A549 (cell line): ENCODE measurements at regions not wholly inside any gene's neighbourhood (a gene's known extent, or its start where the extent isn't known, plus 50 kb on each side); places are given as distances from the start of the nearest gene placed in this dataset.

Source experiments
- ATAC-seq, 2 experiments: fragments of 200-7000 bp in 1 of 2; fragments of >200 bp in 1 of 2; cut with Nextera tagmentation in 1 of 2; cut with Tn5 transposase in 1 of 2; 3 replicates each; pipeline versions ENCODE4 v1.8.0 to v1.9.1; 2018 to 2020; ENCODE audit warnings: mild to moderate bottlenecking in 1 of 2, moderate library complexity in 1 of 2
- CTCF ChIA-PET: fragments of 300-600 bp; sonication (Branson Sonifier 250); formaldehyde crosslinking; extraction: SDS; loops from one replicate; lab custom pipeline; 2021; ENCODE audit warnings: antibody characterized with exemption, inconsistent platforms; lab: Yijun Ruan, JAX
- POLR2A ChIA-PET: fragments of 350-600 bp; formaldehyde crosslinking; extraction: SDS; loops from one replicate; lab custom pipeline; 2021; ENCODE audit warnings: antibody characterized with exemption, inconsistent platforms; lab: Yijun Ruan, JAX
- DNase-seq, 2 experiments: peaks; one replicate each; pipeline versions ENCODE4 v3.0.0 to v3.0.0-alpha.2; 2011 to 2016; ENCODE audit warnings: low read depth in 1 of 2, low spot score in 1 of 2
- FAIRE-seq: peaks from 2 replicates; lab custom pipeline; 2011; peaks lifted over from hg19 to GRCh38; lab: Jason Lieb, UNC
- H3K27ac ChIP-seq, 2 experiments: fragments of >200 bp; sonication (Bioruptor Twin); formaldehyde crosslinking; 3 replicates each; pipeline ENCODE4 v1.5.1; 2016 to 2017
- H3K4me1 ChIP-seq: fragments of >200 bp; sonication (Bioruptor Twin); formaldehyde crosslinking; 3 replicates; pipeline ENCODE4 v1.6.1; 2016
- H3K4me2 ChIP-seq: fragments of >200 bp; sonication (Bioruptor Twin); formaldehyde crosslinking; 3 replicates; pipeline ENCODE4 v1.6.1; 2016
- H3K4me3 ChIP-seq: fragments of >200 bp; sonication (Bioruptor Twin); formaldehyde crosslinking; 3 replicates; pipeline ENCODE4 v1.5.1; 2016
- H3K9me3 ChIP-seq: fragments of >200 bp; sonication (Bioruptor Twin); formaldehyde crosslinking; 3 replicates; pipeline ENCODE4 v1.6.1; 2016
- CEBPB ChIP-seq, 2 experiments: fragments of >200 bp in 1 of 2; sonication (Bioruptor Twin) in 1 of 2; formaldehyde crosslinking in 1 of 2; IDR thresholded peaks; 2 replicates each; pipeline ENCODE4 v1.6.1; 2012 to 2016
- CHD4 ChIP-seq: fragments of 200-600 bp; sonication (generic); IDR thresholded peaks from 2 replicates; pipeline ENCODE4 v1.6.1; 2016; ENCODE audit warnings: antibody characterized with exemption, mild to moderate bottlenecking, borderline replicate concordance
- E2F6 ChIP-seq: IDR thresholded peaks from 2 replicates; pipeline ENCODE4 v1.6.1; 2012; ENCODE audit warnings: low read depth, borderline replicate concordance
- EHF ChIP-seq: fragments of 250-450 bp; sonication (Bioruptor Pico); IDR thresholded peaks from 2 replicates; pipeline ENCODE4 v1.5.0; 2020; ENCODE audit warnings: mild to moderate bottlenecking
- EHMT2 ChIP-seq: fragments of 200-600 bp; sonication (generic); IDR thresholded peaks from 2 replicates; pipeline ENCODE4 v1.6.1; 2016; ENCODE audit warnings: antibody characterized with exemption, low read depth, mild to moderate bottlenecking, moderate library complexity
- EP300 ChIP-seq, 2 experiments: fragments of >200 bp; sonication (Bioruptor Twin); formaldehyde crosslinking; IDR thresholded peaks; 2 replicates in 1 of 2; 3 replicates in 1 of 2; pipeline ENCODE4 v1.6.1; 2016 to 2017
- ESRRA ChIP-seq: fragments of 150-350 bp; IDR thresholded peaks from 2 replicates; pipeline ENCODE4 v1.6.1; 2014; ENCODE audit warnings: mild to moderate bottlenecking, low read length, borderline replicate concordance
- GATA3 ChIP-seq: IDR thresholded peaks from 2 replicates; pipeline ENCODE4 v1.6.1; 2012; ENCODE audit warnings: borderline replicate concordance
- HES2 ChIP-seq: fragments of >200 bp; sonication (Bioruptor Twin); formaldehyde crosslinking; IDR thresholded peaks from 2 replicates; pipeline ENCODE4 v1.6.1; 2016
- HEYL ChIP-seq: fragments of 250-450 bp; sonication (Bioruptor Pico); IDR thresholded peaks from 2 replicates; pipeline ENCODE4 v1.8.0; 2021; ENCODE audit warnings: mild to moderate bottlenecking, moderate library complexity
- HOXB13 ChIP-seq: fragments of 250-450 bp; sonication (Bioruptor Pico); IDR thresholded peaks from 2 replicates; pipeline ENCODE4 v1.5.0; 2020; ENCODE audit warnings: low read depth, mild to moderate bottlenecking, moderate library complexity
- HOXB5 ChIP-seq: fragments of 250-450 bp; sonication (Bioruptor Pico); IDR thresholded peaks from 2 replicates; pipeline ENCODE4 v1.5.0; 2020; ENCODE audit warnings: mild to moderate bottlenecking, moderate library complexity
- KDM1A ChIP-seq: fragments of 200-600 bp; sonication (generic); IDR thresholded peaks from 2 replicates; pipeline ENCODE4 v1.6.1; 2016; ENCODE audit warnings: low read depth, mild to moderate bottlenecking
- MAFK ChIP-seq: fragments of 450-650 bp; IDR thresholded peaks from 2 replicates; pipeline ENCODE4 v1.6.1; 2014; ENCODE audit not compliant: partially characterized antibody
- MYC ChIP-seq: IDR thresholded peaks from 2 replicates; pipeline ENCODE4 v1.6.1; 2012; ENCODE audit warnings: mild to moderate bottlenecking, inconsistent platforms, low read length, improper control_type of control experiment, borderline replicate concordance
- NFE2L2 ChIP-seq: fragments of 150-350 bp; conservative IDR thresholded peaks from 2 replicates; pipeline ENCODE4 v1.6.1; 2014; ENCODE audit warnings: low read length
- NPAS2 ChIP-seq: fragments of 250-450 bp; sonication (Bioruptor Pico); IDR thresholded peaks from 2 replicates; pipeline ENCODE4 v1.8.0; 2022; ENCODE audit warnings: mild to moderate bottlenecking, moderate library complexity, borderline replicate concordance
- NR3C1 ChIP-seq: fragments of >200 bp; sonication (Bioruptor Twin); formaldehyde crosslinking; IDR thresholded peaks from 3 replicates; pipeline ENCODE4 v1.6.1; 2017
- POLR2A ChIP-seq: IDR thresholded peaks from 2 replicates; pipeline ENCODE4 v1.6.1; 2012; ENCODE audit warnings: mild to moderate bottlenecking, low read length
- POLR2AphosphoS2 ChIP-seq: conservative IDR thresholded peaks from 2 replicates; pipeline ENCODE4 v1.6.1; 2012; ENCODE audit warnings: low read length, improper control_type of control experiment, inconsistent platforms
- RAD21 ChIP-seq, 2 experiments: fragments of >200 bp in 1 of 2; sonication (Bioruptor Twin) in 1 of 2; formaldehyde crosslinking in 1 of 2; IDR thresholded peaks in 1 of 2; conservative IDR thresholded peaks in 1 of 2; 2 replicates in 1 of 2; 3 replicates in 1 of 2; pipeline ENCODE4 v1.6.1; 2012 to 2018; ENCODE audit warnings: inconsistent platforms in 1 of 2
- RCOR1 ChIP-seq: fragments of 150-350 bp; IDR thresholded peaks from 2 replicates; pipeline ENCODE4 v1.6.1; 2014; ENCODE audit warnings: antibody characterized with exemption, low read length, low read depth
- TP53 ChIP-seq: fragments of 250-450 bp; sonication (Bioruptor Pico); IDR thresholded peaks from 2 replicates; pipeline ENCODE4 v1.5.0; 2021; ENCODE audit warnings: mild to moderate bottlenecking, moderate library complexity
- ZFP36 ChIP-seq: fragments of 450-650 bp; IDR thresholded peaks from 2 replicates; pipeline ENCODE4 v1.6.1; 2014; ENCODE audit warnings: borderline replicate concordance; ENCODE audit not compliant: partially characterized antibody
- ZNF302 ChIP-seq: fragments of 250-450 bp; sonication (Bioruptor Pico); IDR thresholded peaks from 2 replicates; pipeline ENCODE4 v1.9.0; 2021; ENCODE audit warnings: inconsistent platforms, mild to moderate bottlenecking, moderate library complexity
- WGBS: methylation state at CpG from one replicate; pipeline ENCODE4 v1.1.6; 2017; ENCODE audit errors: missing lambda C conversion rate; 5-methylcytosine and 5-hydroxymethylcytosine counted together
- TF ChIP-seq, protein P1 (sequence below): IDR thresholded peaks from 2 replicates; pipeline ENCODE4 v1.6.1; 2012
- TF ChIP-seq, protein P2 (sequence below): fragments of 150-350 bp; IDR thresholded peaks from 2 replicates; pipeline ENCODE4 v1.6.1; 2014; ENCODE audit warnings: low read depth, mild to moderate bottlenecking, low read length
- TF ChIP-seq, protein P3 (sequence below): fragments of 250-450 bp; sonication (Bioruptor Pico); IDR thresholded peaks from 2 replicates; pipeline ENCODE4 v1.5.0; 2021; ENCODE audit warnings: mild to moderate bottlenecking, moderate library complexity, borderline replicate concordance
- TF ChIP-seq, protein P4 (sequence below): fragments of >200 bp; sonication (Bioruptor Twin); formaldehyde crosslinking; IDR thresholded peaks from 3 replicates; pipeline ENCODE4 v1.5.1; 2016

DNA sequence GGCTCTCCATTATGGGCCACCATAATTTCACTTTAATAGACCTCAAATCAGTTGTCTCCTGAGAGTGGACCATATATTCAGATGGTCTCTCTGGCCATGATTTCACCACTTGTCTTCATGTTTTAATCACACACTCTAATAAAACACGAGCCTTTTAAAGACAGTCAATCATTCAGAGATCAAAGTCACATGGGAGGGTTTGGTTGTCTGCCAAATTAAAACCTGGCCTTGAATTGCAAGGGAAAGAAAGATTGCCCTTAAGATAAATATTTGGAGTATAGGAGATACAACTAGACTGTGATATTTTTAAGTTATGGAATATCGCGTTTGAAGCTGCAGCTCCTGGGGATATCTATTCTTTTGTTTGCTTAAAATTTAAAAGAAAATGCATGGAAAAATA, 377.8 kb upstream of the DDX18 start:
- POLR2A ChIA-PET, result no interaction called here
- Histone ChIP-seq H3K9me3 (no peaks in the 10 kb centered on the region), H3K27ac (no peak overlapping the region), H3K4me2 (no peak overlapping the region), H3K4me1 (no peaks in the 10 kb centered on the region), H3K4me3 (no peak overlapping the region)
- TF ChIP-seq, protein P1, sequence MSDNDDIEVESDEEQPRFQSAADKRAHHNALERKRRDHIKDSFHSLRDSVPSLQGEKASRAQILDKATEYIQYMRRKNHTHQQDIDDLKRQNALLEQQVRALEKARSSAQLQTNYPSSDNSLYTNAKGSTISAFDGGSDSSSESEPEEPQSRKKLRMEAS, result no peak
- TF ChIP-seq, protein P2, sequence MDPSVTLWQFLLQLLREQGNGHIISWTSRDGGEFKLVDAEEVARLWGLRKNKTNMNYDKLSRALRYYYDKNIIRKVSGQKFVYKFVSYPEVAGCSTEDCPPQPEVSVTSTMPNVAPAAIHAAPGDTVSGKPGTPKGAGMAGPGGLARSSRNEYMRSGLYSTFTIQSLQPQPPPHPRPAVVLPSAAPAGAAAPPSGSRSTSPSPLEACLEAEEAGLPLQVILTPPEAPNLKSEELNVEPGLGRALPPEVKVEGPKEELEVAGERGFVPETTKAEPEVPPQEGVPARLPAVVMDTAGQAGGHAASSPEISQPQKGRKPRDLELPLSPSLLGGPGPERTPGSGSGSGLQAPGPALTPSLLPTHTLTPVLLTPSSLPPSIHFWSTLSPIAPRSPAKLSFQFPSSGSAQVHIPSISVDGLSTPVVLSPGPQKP, result no peak
- TF ChIP-seq POLR2AphosphoS2 (no peak), HEYL (CRISPR knock-in tag) (no peak), NR3C1 (no peak), E2F6 (no peak), ESRRA (no peak), EP300 (IDR thresholded peaks at IDR 0.05) (no peak), HOXB5 (CRISPR knock-in tag) (no peak), EHMT2 (no peak), EHF (no peak), MYC (no peak), KDM1A (no peak), HES2 (no peak), NFE2L2 (no peak), NPAS2 (no peak), POLR2A (no peak)
- TF ChIP-seq, protein P3, sequence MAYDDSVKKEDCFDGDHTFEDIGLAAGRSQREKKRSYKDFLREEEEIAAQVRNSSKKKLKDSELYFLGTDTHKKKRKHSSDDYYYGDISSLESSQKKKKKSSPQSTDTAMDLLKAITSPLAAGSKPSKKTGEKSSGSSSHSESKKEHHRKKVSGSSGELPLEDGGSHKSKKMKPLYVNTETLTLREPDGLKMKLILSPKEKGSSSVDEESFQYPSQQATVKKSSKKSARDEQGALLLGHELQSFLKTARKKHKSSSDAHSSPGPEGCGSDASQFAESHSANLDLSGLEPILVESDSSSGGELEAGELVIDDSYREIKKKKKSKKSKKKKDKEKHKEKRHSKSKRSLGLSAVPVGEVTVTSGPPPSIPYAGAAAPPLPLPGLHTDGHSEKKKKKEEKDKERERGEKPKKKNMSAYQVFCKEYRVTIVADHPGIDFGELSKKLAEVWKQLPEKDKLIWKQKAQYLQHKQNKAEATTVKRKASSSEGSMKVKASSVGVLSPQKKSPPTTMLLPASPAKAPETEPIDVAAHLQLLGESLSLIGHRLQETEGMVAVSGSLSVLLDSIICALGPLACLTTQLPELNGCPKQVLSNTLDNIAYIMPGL (CRISPR knock-in tag), result no peak
- FAIRE-seq, result no peak
- 4% methylated on average over 3 of the region's 3 CpGs for WGBS
- no peak for ATAC-seq
- CTCF ChIA-PET, result no interaction called here
- no peak for DNase-seq

- H3K4me1 ChIP-seq, result no peaks in the 10 kb centered on the region
- ChIA-PET CTCF (no interaction called here), POLR2A (no interaction called here)
- ATAC-seq, result peak in 1 of 2 experiments; percentile 72; a peak in 3 of 6 replicates
- H3K4me2 ChIP-seq, result no peak overlapping the region
- H3K27ac ChIP-seq, result no peak overlapping the region
- no peak for FAIRE-seq
- peak in 1 of 2 experiments; percentile 39 for DNase-seq
- no peaks in the 10 kb centered on the region for H3K9me3 ChIP-seq
- 28% methylated on average over 7 of the region's 7 CpGs for WGBS
- H3K4me3 ChIP-seq, result no peak overlapping the region
- no peak for TF ChIP-seq CEBPB (IDR thresholded peaks at IDR 0.05)
- TF ChIP-seq, protein P2, result no peak
- TF ChIP-seq ZNF302, result no peak
- no peak for TF ChIP-seq TP53
- no peak for TF ChIP-seq HOXB13 (CRISPR knock-in tag)
- no peak for TF ChIP-seq GATA3
- TF ChIP-seq HOXB5 (CRISPR knock-in tag), result no peak
- TF ChIP-seq, protein P4, sequence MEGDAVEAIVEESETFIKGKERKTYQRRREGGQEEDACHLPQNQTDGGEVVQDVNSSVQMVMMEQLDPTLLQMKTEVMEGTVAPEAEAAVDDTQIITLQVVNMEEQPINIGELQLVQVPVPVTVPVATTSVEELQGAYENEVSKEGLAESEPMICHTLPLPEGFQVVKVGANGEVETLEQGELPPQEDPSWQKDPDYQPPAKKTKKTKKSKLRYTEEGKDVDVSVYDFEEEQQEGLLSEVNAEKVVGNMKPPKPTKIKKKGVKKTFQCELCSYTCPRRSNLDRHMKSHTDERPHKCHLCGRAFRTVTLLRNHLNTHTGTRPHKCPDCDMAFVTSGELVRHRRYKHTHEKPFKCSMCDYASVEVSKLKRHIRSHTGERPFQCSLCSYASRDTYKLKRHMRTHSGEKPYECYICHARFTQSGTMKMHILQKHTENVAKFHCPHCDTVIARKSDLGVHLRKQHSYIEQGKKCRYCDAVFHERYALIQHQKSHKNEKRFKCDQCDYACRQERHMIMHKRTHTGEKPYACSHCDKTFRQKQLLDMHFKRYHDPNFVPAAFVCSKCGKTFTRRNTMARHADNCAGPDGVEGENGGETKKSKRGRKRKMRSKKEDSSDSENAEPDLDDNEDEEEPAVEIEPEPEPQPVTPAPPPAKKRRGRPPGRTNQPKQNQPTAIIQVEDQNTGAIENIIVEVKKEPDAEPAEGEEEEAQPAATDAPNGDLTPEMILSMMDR, result 0 out of 3 replicates have a peak, but pooled peaks have one; percentile 9
- peak; percentile 16 to 63; a peak in 2 of 5 replicates for TF ChIP-seq RAD21 (conservative IDR thresholded peaks at IDR 0.05 in 1 of 2, IDR thresholded peaks at IDR 0.05 in 1 of 2)
- TF ChIP-seq, protein P1, result 0 out of 2 replicates have a peak, but pooled peaks have one; percentile 16
- TF ChIP-seq RCOR1, result no peak
- no peak for TF ChIP-seq CHD4
- TF ChIP-seq ZFP36, result no peak
- TF ChIP-seq MAFK, result no peak
Measured at GRCh38 chr2:117470311-117471095, 344.0 kb upstream of the DDX18 start.
